Endothelial cell of umbilical vein (primary cell): ENCODE measurements at regions not wholly inside any gene's neighbourhood (a gene's known extent, or its start where the extent isn't known, plus 50 kb on each side); places are given as distances from the start of the nearest gene placed in this dataset.
A peak's percentile ranks its signal among the peaks of the same experiment; 100 is the strongest.

Experiments used
- BruUV-seq: library from RNA; stranded (reverse); fragments of 400-500 nt; replicated peaks from 2 replicates; lab custom pipeline; 2021; lab: Mats Ljungman, UMichigan
- CTCF ChIA-PET: fragments of 300-600, 350-600 bp; sonication (Branson Sonifier 250); formaldehyde crosslinking; loops from one replicate; lab custom pipeline; 2021; ENCODE audit warnings: antibody characterized with exemption, inconsistent platforms; lab: Charles Lee
- POLR2A ChIA-PET: fragments of 300-600, 350-600 bp; sonication (Branson Sonifier 250); formaldehyde crosslinking; loops from one replicate; lab custom pipeline; 2021; ENCODE audit warnings: antibody characterized with exemption, inconsistent platforms; lab: Charles Lee
- DNase-seq: peaks from one replicate; pipeline ENCODE4 v3.0.0-alpha.2; 2011; ENCODE audit warnings: low read depth, low spot score
- FAIRE-seq: peaks from 2 replicates; lab custom pipeline; 2011; peaks lifted over from hg19 to GRCh38; lab: Jason Lieb, UNC
- H2AFZ ChIP-seq: 2 replicates; pipeline ENCODE4 v1.6.0; 2012; ENCODE audit warnings: low read depth, low read length, control low read depth, inconsistent platforms
- H3K27ac ChIP-seq: 2 replicates; pipeline ENCODE4 v1.5.1; 2011; ENCODE audit warnings: low read depth, mild to moderate bottlenecking, control low read depth, low read length, moderate library complexity; ENCODE audit not compliant: insufficient read depth
- H3K27me3 ChIP-seq, 2 experiments: 2 replicates each; pipeline versions ENCODE4 v1.6.0 to v1.6.1; 2011; ENCODE audit warnings: low read length in 2 of 2, mixed read lengths in 1 of 2; ENCODE audit not compliant: control insufficient read depth in 2 of 2, insufficient read depth in 2 of 2
- H3K36me3 ChIP-seq, 2 experiments: 2 replicates in 1 of 2; 3 replicates in 1 of 2; pipeline ENCODE4 v1.5.1; 2011; ENCODE audit warnings: low read length in 2 of 2, mild to moderate bottlenecking in 1 of 2, moderate library complexity in 1 of 2; ENCODE audit not compliant: control insufficient read depth in 2 of 2, insufficient read depth in 2 of 2; ENCODE audit errors: extremely low read depth in 1 of 2
- H3K4me1 ChIP-seq: 3 replicates; pipeline ENCODE4 v1.5.1; 2011; ENCODE audit warnings: mild to moderate bottlenecking, low read length; ENCODE audit not compliant: control insufficient read depth, insufficient read depth; ENCODE audit errors: extremely low read depth
- H3K4me2 ChIP-seq: 2 replicates; pipeline ENCODE4 v1.6.1; 2011; ENCODE audit warnings: low read length, control low read depth, mixed read lengths; ENCODE audit not compliant: insufficient read depth
- H3K4me3 ChIP-seq, 3 experiments: fragments of 200-600 bp in 1 of 3; sonication (generic), shearing (Covaris generic) in 1 of 3; replicated peaks in 1 of 3; 2 replicates each; pipeline ENCODE4 v1.5.1; 2011 to 2016; ENCODE audit warnings: control low read depth in 3 of 3, low read length in 3 of 3, mild to moderate bottlenecking in 2 of 3, inconsistent platforms in 1 of 3, low read depth in 1 of 3, moderate library complexity in 1 of 3; ENCODE audit not compliant: insufficient read depth in 1 of 3
- H3K79me2 ChIP-seq: 2 replicates; pipeline ENCODE4 v1.6.0; 2012; ENCODE audit warnings: low read length, inconsistent platforms; ENCODE audit not compliant: control insufficient read depth, insufficient read depth
- H3K9ac ChIP-seq: replicated peaks from 2 replicates; pipeline ENCODE3; 2011; ENCODE audit warnings: low read length, control low read depth; ENCODE audit not compliant: insufficient read depth; ENCODE audit errors: extremely low read depth
- H3K9me1 ChIP-seq: replicated peaks from 3 replicates; pipeline ENCODE4 v1.6.0; 2011; ENCODE audit warnings: mild to moderate bottlenecking, low read length; ENCODE audit not compliant: control insufficient read depth, insufficient read depth; ENCODE audit errors: extremely low read depth
- H3K9me3 ChIP-seq: replicated peaks from 2 replicates; pipeline ENCODE4 v1.5.1; 2012; ENCODE audit warnings: low read length, inconsistent platforms; ENCODE audit not compliant: control insufficient read depth, insufficient read depth
- H4K20me1 ChIP-seq: replicated peaks from 2 replicates; pipeline ENCODE3; 2011; ENCODE audit warnings: mild to moderate bottlenecking, low read length; ENCODE audit not compliant: control insufficient read depth, insufficient read depth; ENCODE audit errors: extremely low read depth
- EZH2 ChIP-seq: IDR thresholded peaks from 2 replicates; pipeline ENCODE4 v1.6.1; 2012; ENCODE audit warnings: borderline replicate concordance, low read depth, mild to moderate bottlenecking, moderate library complexity, low read length, inconsistent platforms; ENCODE audit not compliant: severe bottlenecking
- FOS ChIP-seq: IDR thresholded peaks from 2 replicates; pipeline ENCODE4 v1.6.1; 2011; ENCODE audit warnings: mild to moderate bottlenecking, low read length, moderate library complexity, borderline replicate concordance; ENCODE audit not compliant: insufficient read depth
- GATA2 ChIP-seq: IDR thresholded peaks from 2 replicates; pipeline ENCODE4 v1.7.0; 2011; ENCODE audit warnings: low read depth, mild to moderate bottlenecking, moderate library complexity, mixed read lengths, low read length; ENCODE audit not compliant: insufficient read length, insufficient read depth
- JUN ChIP-seq: IDR thresholded peaks from 2 replicates; pipeline ENCODE4 v1.6.1; 2011; ENCODE audit warnings: borderline replicate concordance, low read depth; ENCODE audit not compliant: insufficient read length, insufficient read depth
- MYC ChIP-seq: IDR thresholded peaks from one replicate; pipeline ENCODE4 v1.6.1; 2011; ENCODE audit warnings: mild to moderate bottlenecking, low read depth, low read length
- POLR2A ChIP-seq: IDR thresholded peaks from 2 replicates; pipeline ENCODE4 v1.6.1; 2012; ENCODE audit warnings: low read depth, mild to moderate bottlenecking, control low read depth, low read length
- POLR2AphosphoS5 ChIP-seq: IDR thresholded peaks from 2 replicates; pipeline ENCODE4 v1.6.1; 2012; ENCODE audit warnings: low read depth, mild to moderate bottlenecking, control low read depth, low read length, moderate library complexity; ENCODE audit not compliant: insufficient read depth
- dilution Hi-C: fragments of 300-500 bp; cut with MboI; formaldehyde crosslinking; loops from one replicate; pipeline ENCODE4 v1.15.0; 2019; ENCODE audit warnings: low sequenced_read_pairs; ENCODE audit not compliant: extremely low pct_ligation_motif_present
- intact Hi-C: fragments of 100-400 bp; cut with micrococcal nuclease; formaldehyde crosslinking; loops from one replicate; pipeline ENCODE4 v1.10.0; 2022
- TF ChIP-seq, protein P1 (sequence below), 2 donors: IDR thresholded peaks; 1 replicate in 1 of 2; 2 replicates in 1 of 2; pipeline ENCODE4 v1.5.1; 2011; ENCODE audit warnings: low read length in 2 of 2, mild to moderate bottlenecking in 2 of 2, moderate library complexity in 2 of 2, control low read depth in 1 of 2, inconsistent platforms in 1 of 2, low read depth in 1 of 2; ENCODE audit not compliant: insufficient read depth in 1 of 2; ENCODE audit errors: extremely low read depth in 1 of 2
- TF ChIP-seq, protein P2 (sequence below): IDR thresholded peaks from 2 replicates; pipeline ENCODE4 v1.6.1; 2011; ENCODE audit not compliant: insufficient read depth, insufficient read length

DNA sequence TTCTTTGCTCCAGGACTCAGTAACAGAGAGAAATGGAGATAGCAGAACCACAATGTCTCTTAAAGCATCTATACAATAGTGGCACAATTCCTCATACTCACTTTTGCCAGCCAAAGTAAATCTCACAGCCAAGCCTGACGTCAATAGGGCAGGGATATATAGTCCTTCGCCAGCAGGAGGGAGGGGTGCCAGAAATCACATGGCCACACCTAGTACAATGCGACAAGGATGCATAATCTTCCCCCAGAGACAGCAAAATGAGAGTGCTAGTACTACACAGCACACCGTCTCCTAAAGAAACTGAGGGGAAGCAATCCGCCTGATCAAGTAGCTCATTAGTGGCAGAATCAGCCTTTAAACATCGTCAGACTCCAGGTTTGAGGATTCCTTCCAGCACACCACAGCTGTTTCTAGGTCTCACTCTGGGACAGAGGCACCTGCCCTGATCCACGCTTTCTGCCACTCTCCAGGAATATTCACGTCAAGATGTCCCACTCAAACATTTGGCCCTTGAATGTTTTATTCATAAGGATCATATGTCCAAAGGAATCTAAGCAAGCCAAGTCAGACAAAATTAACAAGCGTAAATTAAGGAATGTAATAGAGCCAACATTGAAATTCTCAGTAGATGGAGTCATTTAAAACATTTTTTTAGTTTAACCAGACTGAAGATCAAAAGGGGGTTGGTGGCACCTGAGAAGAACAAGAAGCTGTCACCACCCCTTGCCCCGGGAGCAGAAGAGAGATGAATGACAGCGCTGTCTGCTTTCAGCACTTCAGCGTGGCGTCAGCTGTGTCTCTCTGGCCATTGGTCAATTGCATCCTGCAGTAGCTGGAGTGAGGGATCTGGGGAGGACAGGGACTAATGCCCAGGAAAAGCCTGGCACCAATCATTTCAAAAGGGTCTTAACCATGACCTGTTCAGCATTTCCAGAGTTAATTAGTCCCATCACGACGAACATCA, 63.5 kb upstream of the SERP2 start:
- POLR2A ChIA-PET, result no interaction called here
- no peak for FAIRE-seq
- dilution Hi-C loops, result no loop called here

More for the DNA sequence above, 63.5 kb upstream of the SERP2 start:
- Histone ChIP-seq H3K27ac (no peak overlapping the region), H3K9me3 (no peaks in the 10 kb centered on the region), H3K9me1 (no peaks in the 10 kb centered on the region), H3K9ac (no peak overlapping the region), H3K4me3 (no peak overlapping the region), H3K4me2 (no peak overlapping the region), H3K4me1 (peaks cover 45% of the 10 kb centered on the region), H2AFZ (no peak overlapping the region), H3K79me2 (no peaks in the 10 kb centered on the region), H3K36me3 (no peaks in the 10 kb centered on the region), H3K27me3 (no peaks in the 10 kb centered on the region), H4K20me1 (no peaks in the 10 kb centered on the region)
- DNase-seq, result peak; percentile 28
- CTCF ChIA-PET, result interaction anchor here (1.2 kb wide), 1 partner anchor 125 kb away, joined by 5 read pairs; no protein-coding TSS in a partner anchor
- intact Hi-C loops, result loop anchor here (5.0 kb wide), 1 partner anchor 267 kb away; the partner anchor contains the start of gene TSC22D1
- BruUV-seq, result no TSS peak
- no peak for TF ChIP-seq EZH2
- TF ChIP-seq, protein P1, sequence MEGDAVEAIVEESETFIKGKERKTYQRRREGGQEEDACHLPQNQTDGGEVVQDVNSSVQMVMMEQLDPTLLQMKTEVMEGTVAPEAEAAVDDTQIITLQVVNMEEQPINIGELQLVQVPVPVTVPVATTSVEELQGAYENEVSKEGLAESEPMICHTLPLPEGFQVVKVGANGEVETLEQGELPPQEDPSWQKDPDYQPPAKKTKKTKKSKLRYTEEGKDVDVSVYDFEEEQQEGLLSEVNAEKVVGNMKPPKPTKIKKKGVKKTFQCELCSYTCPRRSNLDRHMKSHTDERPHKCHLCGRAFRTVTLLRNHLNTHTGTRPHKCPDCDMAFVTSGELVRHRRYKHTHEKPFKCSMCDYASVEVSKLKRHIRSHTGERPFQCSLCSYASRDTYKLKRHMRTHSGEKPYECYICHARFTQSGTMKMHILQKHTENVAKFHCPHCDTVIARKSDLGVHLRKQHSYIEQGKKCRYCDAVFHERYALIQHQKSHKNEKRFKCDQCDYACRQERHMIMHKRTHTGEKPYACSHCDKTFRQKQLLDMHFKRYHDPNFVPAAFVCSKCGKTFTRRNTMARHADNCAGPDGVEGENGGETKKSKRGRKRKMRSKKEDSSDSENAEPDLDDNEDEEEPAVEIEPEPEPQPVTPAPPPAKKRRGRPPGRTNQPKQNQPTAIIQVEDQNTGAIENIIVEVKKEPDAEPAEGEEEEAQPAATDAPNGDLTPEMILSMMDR (IDR thresholded peaks at IDR 0.05; ENCODE audit: extremely low read depth in 1 of 2, insufficient read depth in 1 of 2, low read depth in 1 of 2, low read length in 2 of 2), result no peak
- TF ChIP-seq, protein P2, sequence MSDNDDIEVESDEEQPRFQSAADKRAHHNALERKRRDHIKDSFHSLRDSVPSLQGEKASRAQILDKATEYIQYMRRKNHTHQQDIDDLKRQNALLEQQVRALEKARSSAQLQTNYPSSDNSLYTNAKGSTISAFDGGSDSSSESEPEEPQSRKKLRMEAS, result no peak
- no peak for TF ChIP-seq GATA2
- TF ChIP-seq POLR2AphosphoS5, result no peak
- TF ChIP-seq MYC, result no peak
- TF ChIP-seq POLR2A, result no peak
- TF ChIP-seq FOS, result no peak
- no peak for TF ChIP-seq JUN
